Naive thymus-derived CD4-positive, alpha-beta T cell (primary cell): ENCODE measurements at regions not wholly inside any gene's neighbourhood (a gene's known extent, or its start where the extent isn't known, plus 50 kb on each side); places are given as distances from the start of the nearest gene placed in this dataset.
"Not testable (repeated sequence)": the region's sequence is repeated elsewhere in the genome, so short reads cannot be mapped to it uniquely, and the experiment has no call there.

Experiments used
- ATAC-seq: fragments of 150-1000 bp; cut with Tn5 transposase; 2 replicates; pipeline ENCODE4 v1.10.0; 2021; ENCODE audit warnings: mild to moderate bottlenecking, moderate library complexity
- CTCF ChIA-PET: fragments of 350-600 bp; sonication (Branson Sonifier 250); formaldehyde crosslinking; loops from one replicate; lab custom pipeline; 2021; ENCODE audit warnings: antibody characterized with exemption; lab: Charles Lee
- POLR2A ChIA-PET: fragments of 350-600 bp; sonication (Branson Sonifier 250); formaldehyde crosslinking; loops from one replicate; lab custom pipeline; 2021; ENCODE audit warnings: antibody characterized with exemption, inconsistent platforms; lab: Charles Lee
- DNase-seq, 9 donors: peaks; one replicate each; pipeline versions ENCODE4 v3.0.0 to v3.0.0-alpha.2; 2020 to 2022; ENCODE audit warnings: mixed read lengths in 1 of 9
- H3K27ac ChIP-seq: one replicate; pipeline ENCODE4 v1.7.0; 2013; ENCODE audit warnings: mild to moderate bottlenecking, low read depth, low read length, moderate library complexity
- H3K27me3 ChIP-seq, 2 donors: one replicate each; pipeline ENCODE4 v1.7.0; 2013; ENCODE audit warnings: low read length in 2 of 2, mild to moderate bottlenecking in 2 of 2, moderate library complexity in 2 of 2; ENCODE audit not compliant: control insufficient read depth in 2 of 2, insufficient read depth in 2 of 2
- H3K36me3 ChIP-seq, 3 experiments: 1 replicate in 2 of 3; 2 replicates in 1 of 3; pipeline ENCODE4 v1.7.0; 2013; ENCODE audit warnings: low read length in 3 of 3, mild to moderate bottlenecking in 3 of 3, moderate library complexity in 1 of 3; ENCODE audit not compliant: insufficient read depth in 3 of 3, control insufficient read depth in 2 of 3
- H3K4me1 ChIP-seq, 2 donors: one replicate each; pipeline ENCODE4 v1.7.0; 2013; ENCODE audit warnings: low read length in 2 of 2, mild to moderate bottlenecking in 2 of 2, moderate library complexity in 1 of 2; ENCODE audit not compliant: control insufficient read depth in 2 of 2, insufficient read depth in 2 of 2
- H3K4me3 ChIP-seq: 2 replicates; pipeline ENCODE4 v1.7.0; 2013; ENCODE audit warnings: mild to moderate bottlenecking, low read length
- H3K9me3 ChIP-seq, 3 experiments: 1 replicate in 2 of 3; 2 replicates in 1 of 3; pipeline ENCODE4 v1.7.0; 2013; ENCODE audit warnings: low read length in 3 of 3; ENCODE audit not compliant: control insufficient read depth in 2 of 3
- H3K27ac Mint-ChIP-seq, 9 donors: one replicate each; pipeline ENCODE4 v1.8.0; 2020 to 2022; ENCODE audit warnings: mixed read lengths in 9 of 9, mild to moderate bottlenecking in 8 of 9, moderate library complexity in 5 of 9, inconsistent platforms in 2 of 9
- H3K27me3 Mint-ChIP-seq, 5 donors: one replicate each; pipeline ENCODE4 v1.8.0; 2021 to 2022; ENCODE audit warnings: mixed read lengths in 5 of 5, mild to moderate bottlenecking in 1 of 5
- H3K36me3 Mint-ChIP-seq, 5 donors: one replicate each; pipeline ENCODE4 v1.8.0; 2020 to 2022; ENCODE audit warnings: mixed read lengths in 5 of 5, mild to moderate bottlenecking in 3 of 5, inconsistent platforms in 1 of 5
- H3K4me1 Mint-ChIP-seq, 7 donors: one replicate each; pipeline ENCODE4 v1.8.0; 2020 to 2022; ENCODE audit warnings: mixed read lengths in 7 of 7, mild to moderate bottlenecking in 3 of 7, inconsistent platforms in 1 of 7
- H3K4me3 Mint-ChIP-seq, 10 donors: one replicate each; pipeline ENCODE4 v1.8.0; 2020 to 2022; ENCODE audit warnings: mild to moderate bottlenecking in 10 of 10, mixed read lengths in 10 of 10, moderate library complexity in 6 of 10, inconsistent platforms in 2 of 10
- H3K9me3 Mint-ChIP-seq, 11 donors: one replicate each; pipeline ENCODE4 v1.8.0; 2020 to 2022; ENCODE audit warnings: mixed read lengths in 11 of 11, mild to moderate bottlenecking in 4 of 11, inconsistent platforms in 1 of 11, moderate library complexity in 1 of 11
- intact Hi-C, 2 donors: fragments of 100-400 bp; cut with micrococcal nuclease; formaldehyde crosslinking; loops; one replicate each; pipeline ENCODE4 v1.15.1; 2023

GRCh38 chr14:58770491-58770982, 132.8 kb downstream of the DACT1 start:
- H3K4me3 ChIP-seq = no peak overlapping the region
- no peaks in the 10 kb centered on the region for H3K36me3 ChIP-seq
- peaks cover 0 to 3% (median 0%) of the 10 kb centered on the region in 5 donors for H3K27me3 Mint-ChIP-seq
- H3K9me3 ChIP-seq = no peaks in the 10 kb centered on the region
- peak overlapping the region in 1 of 9 donors; percentile 26 for H3K27ac Mint-ChIP-seq
- H3K36me3 Mint-ChIP-seq = no peaks in the 10 kb centered on the region
- no peak overlapping the region for H3K4me3 Mint-ChIP-seq
- ChIA-PET POLR2A (no interaction called here), CTCF (no interaction called here)
- peaks cover 0 to 3% (median 0%) of the 10 kb centered on the region in 11 donors for H3K9me3 Mint-ChIP-seq
- H3K27ac ChIP-seq = no peak overlapping the region
- peaks cover 0 to 2% (median 0%) of the 10 kb centered on the region in 7 donors for H3K4me1 Mint-ChIP-seq
- DNase-seq (no peak), ATAC-seq (no peak)
- no peaks in the 10 kb centered on the region for H3K27me3 ChIP-seq
- H3K4me1 ChIP-seq = no peaks in the 10 kb centered on the region
- intact Hi-C loops = no loop called here

DNA sequence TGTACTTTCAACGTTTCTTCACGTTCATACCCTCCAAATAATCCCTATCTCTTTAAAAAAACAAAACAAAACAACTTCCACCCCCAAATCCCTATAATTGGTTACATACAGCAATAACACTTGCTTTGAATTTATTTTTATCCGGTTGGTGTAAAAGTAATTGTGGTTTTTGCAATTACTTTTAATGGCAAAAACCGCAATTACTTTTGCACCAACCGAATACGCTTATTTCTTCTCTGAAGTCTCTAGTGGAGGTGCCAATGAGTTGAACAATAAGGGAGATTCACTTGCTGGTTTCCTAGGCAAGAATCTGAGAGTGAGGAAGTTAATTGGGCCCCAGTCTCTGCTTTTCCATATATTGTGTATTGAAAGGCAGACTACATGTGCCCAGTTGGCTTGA, 133.3 kb downstream of the DACT1 start:
- no peak overlapping the region for H3K27ac ChIP-seq
- H3K9me3 ChIP-seq = no peaks in the 10 kb centered on the region
- Mint-ChIP-seq H3K4me1 (peaks cover 0 to 2% (median 0%) of the 10 kb centered on the region in 7 donors), H3K27me3 (peaks cover 0 to 3% (median 0%) of the 10 kb centered on the region in 5 donors), H3K4me3 (no peak overlapping the region), H3K36me3 (no peaks in the 10 kb centered on the region), H3K9me3 (peaks cover 0 to 3% (median 0%) of the 10 kb centered on the region in 11 donors), H3K27ac (no peak overlapping the region)
- no peaks in the 10 kb centered on the region for H3K4me1 ChIP-seq
- H3K4me3 ChIP-seq = no peak overlapping the region
- intact Hi-C loops = no loop called here
- CTCF ChIA-PET = no interaction called here
- H3K36me3 ChIP-seq = no peaks in the 10 kb centered on the region
- no peak for DNase-seq
- H3K27me3 ChIP-seq = no peaks in the 10 kb centered on the region
- ATAC-seq = no peak
- POLR2A ChIA-PET = no interaction called here

DNA sequence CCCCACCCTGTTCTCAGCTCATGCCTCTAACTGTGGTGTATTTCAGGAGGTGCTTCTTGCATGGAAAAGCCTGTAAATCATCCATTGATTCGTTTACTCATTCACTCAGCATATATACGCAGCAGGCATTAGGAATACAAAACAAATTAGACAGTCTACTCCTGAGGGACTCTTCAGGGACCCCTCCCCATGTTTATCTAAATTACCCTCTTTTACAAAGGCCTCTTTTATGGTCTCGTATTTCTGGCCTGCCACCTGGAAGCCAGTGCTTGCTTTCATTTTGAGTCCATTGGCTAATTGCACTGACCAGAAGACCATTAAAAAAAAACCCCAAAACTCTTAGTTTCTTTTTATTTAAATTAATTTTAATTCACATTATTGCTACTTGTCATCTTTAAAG, 134.4 kb downstream of the DACT1 start:
- intact Hi-C loops = no loop called here
- ChIA-PET POLR2A (no interaction called here), CTCF (no interaction called here)
- Mint-ChIP-seq H3K36me3 (no peaks in the 10 kb centered on the region), H3K27me3 (peaks cover 0 to 3% (median 0%) of the 10 kb centered on the region in 5 donors), H3K4me1 (peaks cover 0 to 2% (median 0%) of the 10 kb centered on the region in 7 donors), H3K27ac (no peak overlapping the region), H3K9me3 (peaks cover 0 to 3% (median 0%) of the 10 kb centered on the region in 11 donors), H3K4me3 (no peak overlapping the region)
- Histone ChIP-seq H3K4me1 (no peaks in the 10 kb centered on the region), H3K9me3 (no peaks in the 10 kb centered on the region), H3K27me3 (no peaks in the 10 kb centered on the region), H3K27ac (no peak overlapping the region), H3K4me3 (no peak overlapping the region), H3K36me3 (no peaks in the 10 kb centered on the region)
- no peak for ATAC-seq
- DNase-seq = no peak

- CTCF ChIA-PET = no interaction called here
Measured at GRCh38 chr14:58772794-58773620, 135.2 kb downstream of the DACT1 start.

DNA sequence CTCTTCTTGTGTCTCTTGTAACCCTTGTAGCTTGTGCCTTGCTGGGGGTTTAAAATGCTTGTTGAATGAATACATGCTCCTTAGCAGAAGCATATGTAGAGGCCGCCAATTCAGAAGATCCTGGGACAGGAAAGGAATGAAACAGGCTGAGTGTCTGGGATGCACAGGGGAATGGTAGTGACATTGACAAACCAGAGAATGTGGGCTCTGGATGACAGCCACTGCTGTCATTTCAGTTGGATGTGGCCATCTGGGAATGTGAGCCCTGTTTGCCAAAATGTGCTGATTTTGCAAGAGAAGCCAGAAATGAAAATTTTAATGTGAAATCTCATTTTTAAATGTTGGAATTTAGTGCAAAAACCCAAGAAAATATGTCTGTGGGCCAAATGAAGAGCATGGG, 136.8 kb downstream of the DACT1 start:
- H3K27ac ChIP-seq = no peak overlapping the region
- no peak for ATAC-seq
- H3K4me3 ChIP-seq = no peak overlapping the region
- no peaks in the 10 kb centered on the region for H3K27me3 ChIP-seq
- no peak for DNase-seq
- POLR2A ChIA-PET = no interaction called here
- Mint-ChIP-seq H3K4me1 (peaks cover 0 to 2% (median 0%) of the 10 kb centered on the region in 7 donors), H3K9me3 (peaks cover 0 to 3% (median 0%) of the 10 kb centered on the region in 11 donors), H3K27ac (no peak overlapping the region), H3K36me3 (no peaks in the 10 kb centered on the region), H3K27me3 (peaks cover 0 to 3% (median 0%) of the 10 kb centered on the region in 5 donors), H3K4me3 (no peak overlapping the region)
- intact Hi-C loops = no loop called here
- H3K4me1 ChIP-seq = no peaks in the 10 kb centered on the region
- H3K36me3 ChIP-seq = no peaks in the 10 kb centered on the region
- H3K9me3 ChIP-seq = no peaks in the 10 kb centered on the region
- CTCF ChIA-PET = no interaction called here

More at GRCh38 chr14:58772794-58773620, 135.2 kb downstream of the DACT1 start:
- Mint-ChIP-seq H3K27ac (no peak overlapping the region), H3K36me3 (no peaks in the 10 kb centered on the region), H3K9me3 (peaks cover 0 to 3% (median 0%) of the 10 kb centered on the region in 11 donors), H3K27me3 (peaks cover 0 to 3% (median 0%) of the 10 kb centered on the region in 5 donors), H3K4me1 (peaks cover 0 to 2% (median 0%) of the 10 kb centered on the region in 7 donors), H3K4me3 (no peak overlapping the region)
- Histone ChIP-seq H3K9me3 (no peaks in the 10 kb centered on the region), H3K4me3 (no peak overlapping the region), H3K4me1 (no peaks in the 10 kb centered on the region), H3K36me3 (no peaks in the 10 kb centered on the region), H3K27ac (no peak overlapping the region), H3K27me3 (no peaks in the 10 kb centered on the region)
- intact Hi-C loops = no loop called here
- no peak for DNase-seq
- POLR2A ChIA-PET = no interaction called here
- ATAC-seq = no peak

DNA sequence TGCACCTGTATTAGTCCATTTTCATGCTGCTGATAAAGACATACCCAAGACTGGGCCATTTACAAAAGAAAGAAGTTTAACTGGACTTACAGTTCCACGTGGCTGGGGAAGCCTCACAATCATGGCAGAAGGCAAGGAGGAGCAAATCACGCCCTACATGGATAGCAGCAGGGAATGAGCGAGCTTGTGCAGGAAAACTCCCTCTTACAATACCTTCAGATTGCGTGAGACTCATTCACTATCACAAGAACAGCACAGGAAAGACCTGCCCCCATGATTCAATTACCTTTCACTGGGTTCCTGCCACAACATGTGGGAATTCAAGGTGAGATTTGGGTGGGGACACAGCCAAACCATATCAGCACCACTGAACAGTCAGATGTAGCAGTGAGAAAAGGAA, 137.4 kb downstream of the DACT1 start:
- H3K27me3 Mint-ChIP-seq, H3K4me1 Mint-ChIP-seq, POLR2A ChIA-PET: not testable (repeated sequence)

More for the DNA sequence above, 137.4 kb downstream of the DACT1 start:
- intact Hi-C loops, H3K9me3 Mint-ChIP-seq, H3K4me3 ChIP-seq, H3K27ac ChIP-seq, H3K36me3 ChIP-seq, H3K27me3 ChIP-seq, H3K4me3 Mint-ChIP-seq, DNase-seq, H3K36me3 Mint-ChIP-seq, H3K27ac Mint-ChIP-seq, CTCF ChIA-PET, ATAC-seq, H3K9me3 ChIP-seq, H3K4me1 ChIP-seq: not testable (repeated sequence)
